Sigmoid colon (tissue), 6 donors: ENCODE measurements at regions not wholly inside any gene's neighbourhood (a gene's known extent, or its start where the extent isn't known, plus 50 kb on each side); places are given as distances from the start of the nearest gene placed in this dataset.

ENCODE experiments used
- DNase-seq: peaks from one replicate; pipeline ENCODE4 v3.0.0-alpha.2; 2019
- H3K27ac ChIP-seq, 4 donors: fragments of 200-600 bp; sonication (generic); one replicate each; pipeline ENCODE4 v1.5.1; 2016 to 2019; ENCODE audit warnings: mild to moderate bottlenecking in 1 of 4
- H3K27me3 ChIP-seq, 3 donors: fragments of 200-600 bp; sonication (generic); one replicate each; pipeline ENCODE4 v1.5.1; 2019; ENCODE audit warnings: mild to moderate bottlenecking in 1 of 3
- H3K36me3 ChIP-seq, 4 donors: fragments of 200-600 bp; sonication (generic); one replicate each; pipeline ENCODE4 v1.5.1; 2016 to 2019
- H3K4me1 ChIP-seq, 4 donors: fragments of 200-600 bp; sonication (generic); one replicate each; pipeline ENCODE4 v1.5.1; 2017 to 2019
- H3K4me3 ChIP-seq, 4 donors: fragments of 200-600 bp; sonication (generic); one replicate each; pipeline ENCODE4 v1.5.1; 2017 to 2019; ENCODE audit warnings: mild to moderate bottlenecking in 2 of 4, moderate library complexity in 1 of 4
- H3K9me3 ChIP-seq, 4 donors: fragments of 200-600 bp in 3 of 4; sonication (generic) in 3 of 4; one replicate each; pipeline versions ENCODE4 v1.5.1 to v1.6.1; 2013 to 2019
- CTCF ChIP-seq, 4 experiments: fragments of 450-650 bp in 3 of 4; fragments of 200-600 bp in 1 of 4; IDR thresholded peaks; one replicate each; pipeline ENCODE4 v1.5.1; 2016 to 2019; ENCODE audit warnings: antibody characterized with exemption in 4 of 4, mild to moderate bottlenecking in 3 of 4, moderate library complexity in 2 of 4
- EP300 ChIP-seq, 4 donors: sonication (generic); formaldehyde crosslinking; IDR thresholded peaks; one replicate each; pipeline ENCODE4 v1.6.1; 2017; ENCODE audit warnings: antibody characterized with exemption in 4 of 4
- POLR2A ChIP-seq, 2 donors: fragments of 450-650 bp; IDR thresholded peaks; one replicate each; pipeline ENCODE4 v1.6.1; 2016; ENCODE audit warnings: antibody characterized with exemption in 2 of 2, mild to moderate bottlenecking in 2 of 2, moderate library complexity in 2 of 2
- POLR2AphosphoS5 ChIP-seq, 4 donors: sonication (generic); formaldehyde crosslinking; IDR thresholded peaks; one replicate each; pipeline ENCODE4 v1.6.1; 2017; ENCODE audit warnings: antibody characterized with exemption in 4 of 4
- WGBS, 2 donors: extraction: QIAGEN DNeasy Blood & Tissue Kit; methylation state at CpG; one replicate each; pipeline ENCODE4 v1.1.7; 2013; 5-methylcytosine and 5-hydroxymethylcytosine counted together
- intact Hi-C: fragments of 100-400 bp; cut with DNase I; formaldehyde crosslinking; loops from one replicate; pipeline ENCODE4 v1.15.1; 2023
- donor health status: healthy with polysubstance abuse.
- donor health status: healthy.

- intact Hi-C loops: no loop called here
- Histone ChIP-seq H3K27me3 (no peaks in the 10 kb centered on the region), H3K9me3 (no peaks in the 10 kb centered on the region), H3K36me3 (no peaks in the 10 kb centered on the region), H3K4me3 (no peak overlapping the region), H3K4me1 (peaks cover 0 to 4% (median 0%) of the 10 kb centered on the region in 4 donors), H3K27ac (no peak overlapping the region)
- TF ChIP-seq POLR2A (IDR thresholded peaks at IDR 0.05) (no peak), CTCF (IDR thresholded peaks at IDR 0.05) (no peak)
- 74 to 84% methylated on average over 2 of the region's 2 CpGs for WGBS, 2 donors
- no peak for DNase-seq
These were observed 86.1 kb upstream of the SPON1 start for GRCh38 chr11:13876423-13876822.

GRCh38 chr11:13878077-13878476, 84.4 kb upstream of the SPON1 start:
- H3K27ac ChIP-seq: no peak overlapping the region
- no peaks in the 10 kb centered on the region for H3K27me3 ChIP-seq
- peaks cover 0 to 4% (median 0%) of the 10 kb centered on the region in 4 donors for H3K4me1 ChIP-seq
- H3K36me3 ChIP-seq: no peaks in the 10 kb centered on the region
- 90 to 100% methylated on average over 1 of the region's 1 CpG for WGBS, 2 donors
- no peak for TF ChIP-seq POLR2AphosphoS5 (IDR thresholded peaks at IDR 0.05)
- no peak for TF ChIP-seq POLR2A (IDR thresholded peaks at IDR 0.05)
- no peak for TF ChIP-seq EP300 (IDR thresholded peaks at IDR 0.05)
- TF ChIP-seq CTCF (IDR thresholded peaks at IDR 0.05): no peak
- no peak for DNase-seq
- intact Hi-C loops: no loop called here
- no peak overlapping the region for H3K4me3 ChIP-seq
- H3K9me3 ChIP-seq: no peaks in the 10 kb centered on the region

GRCh38 chr11:13880634-13881033, 81.9 kb upstream of the SPON1 start:
- no peak overlapping the region for H3K4me3 ChIP-seq
- no peaks in the 10 kb centered on the region for H3K4me1 ChIP-seq
- no peak overlapping the region for H3K27ac ChIP-seq
- 92 to 94% methylated on average over 2 of the region's 2 CpGs for WGBS, 2 donors
- no peaks in the 10 kb centered on the region for H3K9me3 ChIP-seq
- H3K27me3 ChIP-seq: no peaks in the 10 kb centered on the region
- intact Hi-C loops: no loop called here
- no peak for TF ChIP-seq CTCF (IDR thresholded peaks at IDR 0.05)
- TF ChIP-seq POLR2AphosphoS5 (IDR thresholded peaks at IDR 0.05): no peak
- no peak for TF ChIP-seq EP300 (IDR thresholded peaks at IDR 0.05)
- no peak for TF ChIP-seq POLR2A (IDR thresholded peaks at IDR 0.05)
- H3K36me3 ChIP-seq: no peaks in the 10 kb centered on the region
- DNase-seq: no peak

- Histone ChIP-seq H3K4me1 (no peaks in the 10 kb centered on the region), H3K4me3 (no peak overlapping the region), H3K9me3 (no peaks in the 10 kb centered on the region), H3K36me3 (no peaks in the 10 kb centered on the region), H3K27ac (no peak overlapping the region), H3K27me3 (no peaks in the 10 kb centered on the region)
- no peak for DNase-seq
- intact Hi-C loops: no loop called here
- TF ChIP-seq EP300 (IDR thresholded peaks at IDR 0.05) (no peak), POLR2A (IDR thresholded peaks at IDR 0.05) (no peak), CTCF (IDR thresholded peaks at IDR 0.05) (no peak), POLR2AphosphoS5 (IDR thresholded peaks at IDR 0.05) (no peak)
- 90 to 91% methylated on average over 10 of the region's 10 CpGs for WGBS, 2 donors
These were observed 81.2 kb upstream of the SPON1 start for GRCh38 chr11:13881226-13881905.

GRCh38 chr11:13883042-13883441, 79.5 kb upstream of the SPON1 start:
- Histone ChIP-seq H3K36me3 (no peaks in the 10 kb centered on the region), H3K27ac (no peak overlapping the region), H3K4me3 (no peak overlapping the region), H3K27me3 (no peaks in the 10 kb centered on the region), H3K9me3 (no peaks in the 10 kb centered on the region), H3K4me1 (no peaks in the 10 kb centered on the region)
- DNase-seq: no peak
- intact Hi-C loops: no loop called here
- WGBS, 2 donors: 34 to 68% methylated on average over 4 of the region's 4 CpGs
- TF ChIP-seq POLR2AphosphoS5 (IDR thresholded peaks at IDR 0.05) (no peak), POLR2A (IDR thresholded peaks at IDR 0.05) (no peak), EP300 (IDR thresholded peaks at IDR 0.05) (no peak), CTCF (IDR thresholded peaks at IDR 0.05) (no peak)
